DND-41 (cell line): ENCODE measurements at regions not wholly inside any gene's neighbourhood (a gene's known extent, or its start where the extent isn't known, plus 50 kb on each side); places are given as distances from the start of the nearest gene placed in this dataset.

Experiments
- ATAC-seq: fragments of 200-7000 bp; cut with Tn5 transposase; 3 replicates; pipeline ENCODE4 v1.9.1; 2021; ENCODE audit warnings: low read depth; ENCODE audit not compliant: insufficient read depth
- DNase-seq: peaks from one replicate; pipeline ENCODE4 v3.0.0-alpha.2; 2020
- H2AFZ ChIP-seq: 2 replicates; pipeline ENCODE4 v1.6.0; 2012; ENCODE audit warnings: low read depth, low read length
- H3K27ac ChIP-seq: 2 replicates; pipeline ENCODE4 v1.5.1; 2012; ENCODE audit warnings: low read length, inconsistent platforms
- H3K27me3 ChIP-seq: fragments of 200-600 bp; sonication (generic); 2 replicates; pipeline ENCODE4 v1.6.0; 2012; ENCODE audit warnings: low read length, mild to moderate bottlenecking, inconsistent platforms; ENCODE audit not compliant: insufficient read depth, poor library complexity
- H3K36me3 ChIP-seq: 2 replicates; pipeline ENCODE4 v1.5.1; 2012; ENCODE audit warnings: low read length, inconsistent platforms; ENCODE audit not compliant: insufficient read depth
- H3K4me1 ChIP-seq: 2 replicates; pipeline ENCODE4 v1.5.1; 2012; ENCODE audit warnings: mild to moderate bottlenecking, low read length; ENCODE audit not compliant: insufficient read depth
- H3K4me2 ChIP-seq: 2 replicates; pipeline ENCODE4 v1.6.0; 2012; ENCODE audit warnings: mild to moderate bottlenecking, moderate library complexity, low read length, inconsistent platforms; ENCODE audit not compliant: insufficient read depth
- H3K4me3 ChIP-seq, 2 experiments: fragments of 200-600 bp in 1 of 2; shearing (Covaris generic) in 1 of 2; 2 replicates each; pipeline ENCODE4 v1.5.1; 2012 to 2016; ENCODE audit warnings: inconsistent platforms in 2 of 2, low read length in 2 of 2, mild to moderate bottlenecking in 2 of 2, low read depth in 1 of 2, moderate library complexity in 1 of 2
- H3K79me2 ChIP-seq: 2 replicates; pipeline ENCODE4 v1.6.0; 2012; ENCODE audit warnings: low read length, inconsistent platforms; ENCODE audit not compliant: insufficient read depth
- H3K9ac ChIP-seq: 2 replicates; pipeline ENCODE4 v1.6.0; 2012; ENCODE audit warnings: low read depth, mild to moderate bottlenecking, inconsistent platforms, low read length, moderate library complexity
- H3K9me3 ChIP-seq: 2 replicates; pipeline ENCODE4 v1.5.1; 2012; ENCODE audit warnings: low read length, moderate library complexity, mild to moderate bottlenecking, inconsistent platforms; ENCODE audit not compliant: insufficient read depth, severe bottlenecking
- H4K20me1 ChIP-seq: 2 replicates; pipeline ENCODE4 v1.6.0; 2012; ENCODE audit warnings: low read length; ENCODE audit not compliant: insufficient read depth
- CTCF ChIP-seq: IDR thresholded peaks from 2 replicates; pipeline ENCODE4 v1.5.1; 2012; ENCODE audit warnings: borderline replicate concordance, low read length, moderate library complexity, mild to moderate bottlenecking; ENCODE audit not compliant: poor library complexity, severe bottlenecking; ENCODE audit errors: extremely low read depth
- EZH2 ChIP-seq: IDR thresholded peaks from 3 replicates; pipeline ENCODE4 v1.6.1; 2012; ENCODE audit warnings: borderline replicate concordance, low read depth, mild to moderate bottlenecking, moderate library complexity, low read length, inconsistent platforms; ENCODE audit not compliant: severe bottlenecking

- H3K4me1 ChIP-seq, result no peaks in the 10 kb centered on the region
- ATAC-seq (no peak), DNase-seq (no peak)
- H3K27ac ChIP-seq, result no peak overlapping the region
- H3K36me3 ChIP-seq, result no peaks in the 10 kb centered on the region
- H3K9me3 ChIP-seq, result no peaks in the 10 kb centered on the region
- no peak overlapping the region for H3K9ac ChIP-seq
- H2AFZ ChIP-seq, result no peak overlapping the region
- no peaks in the 10 kb centered on the region for H4K20me1 ChIP-seq
- H3K27me3 ChIP-seq, result no peaks in the 10 kb centered on the region
- H3K4me2 ChIP-seq, result no peak overlapping the region
- no peak for TF ChIP-seq CTCF
- no peak for TF ChIP-seq EZH2
- H3K4me3 ChIP-seq, result no peak overlapping the region
- no peaks in the 10 kb centered on the region for H3K79me2 ChIP-seq
Measured at GRCh38 chr7:79716329-79716728, 262.9 kb upstream of the MAGI2 start.

GRCh38 chr7:79714081-79714480 is 260.6 kb upstream of the MAGI2 start:
- DNase-seq (no peak), ATAC-seq (no peak)
- Histone ChIP-seq H3K36me3 (no peaks in the 10 kb centered on the region), H3K27me3 (no peaks in the 10 kb centered on the region), H3K9ac (no peak overlapping the region), H3K27ac (no peak overlapping the region), H3K79me2 (no peaks in the 10 kb centered on the region), H2AFZ (no peak overlapping the region), H3K9me3 (no peaks in the 10 kb centered on the region), H4K20me1 (no peaks in the 10 kb centered on the region), H3K4me3 (no peak overlapping the region), H3K4me2 (no peak overlapping the region), H3K4me1 (no peaks in the 10 kb centered on the region)
- no peak for TF ChIP-seq EZH2
- TF ChIP-seq CTCF, result no peak

GRCh38 chr7:79713276-79713675 is 259.8 kb upstream of the MAGI2 start:
- Histone ChIP-seq H3K4me1 (no peaks in the 10 kb centered on the region), H3K27ac (no peak overlapping the region), H3K27me3 (no peaks in the 10 kb centered on the region), H3K9me3 (no peaks in the 10 kb centered on the region), H3K9ac (no peak overlapping the region), H3K4me3 (no peak overlapping the region), H3K36me3 (no peaks in the 10 kb centered on the region), H2AFZ (no peak overlapping the region), H4K20me1 (no peaks in the 10 kb centered on the region), H3K79me2 (no peaks in the 10 kb centered on the region), H3K4me2 (no peak overlapping the region)
- DNase-seq, result no peak
- no peak for ATAC-seq
- TF ChIP-seq EZH2, result no peak
- no peak for TF ChIP-seq CTCF

- Histone ChIP-seq H3K4me2 (no peak overlapping the region), H3K27me3 (no peaks in the 10 kb centered on the region), H3K9ac (no peak overlapping the region), H3K9me3 (no peaks in the 10 kb centered on the region), H2AFZ (no peak overlapping the region), H3K4me1 (no peaks in the 10 kb centered on the region), H3K27ac (no peak overlapping the region), H3K4me3 (no peak overlapping the region), H3K36me3 (no peaks in the 10 kb centered on the region), H4K20me1 (no peaks in the 10 kb centered on the region), H3K79me2 (no peaks in the 10 kb centered on the region)
- no peak for TF ChIP-seq EZH2
- no peak for TF ChIP-seq CTCF
- DNase-seq (no peak), ATAC-seq (no peak)
Measured at GRCh38 chr7:79711660-79712059, 258.2 kb upstream of the MAGI2 start.
